ENCODE measurements at regions not wholly inside any gene's neighbourhood (a gene's known extent, or its start where the extent isn't known, plus 50 kb on each side); places are given as distances from the start of the nearest gene placed in this dataset.
"Not testable (repeated sequence)": the region's sequence is repeated elsewhere in the genome, so short reads cannot be mapped to it uniquely, and the experiment has no call there.

DNA sequence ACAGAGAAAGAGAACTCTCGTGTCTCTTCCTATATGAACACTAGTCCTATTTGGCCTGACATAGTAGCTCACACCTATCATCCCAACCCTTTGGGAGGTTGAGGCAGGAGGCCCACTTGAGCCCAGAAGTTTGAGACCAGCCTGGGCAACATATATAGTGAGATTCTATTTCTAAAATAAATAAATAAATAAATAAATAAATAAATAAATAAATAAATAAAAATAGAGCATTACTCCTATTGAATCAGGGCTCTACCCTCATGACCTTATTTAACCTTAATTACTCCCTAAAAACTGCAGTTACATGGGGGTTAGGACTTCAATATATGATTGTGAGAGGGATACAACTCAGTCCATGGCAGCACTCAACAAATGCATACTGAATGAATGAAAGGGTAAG lies 61.2 kb upstream of the GSC start:
- DNase-seq (ENCODE audit: low spot score) = no peak

DNA sequence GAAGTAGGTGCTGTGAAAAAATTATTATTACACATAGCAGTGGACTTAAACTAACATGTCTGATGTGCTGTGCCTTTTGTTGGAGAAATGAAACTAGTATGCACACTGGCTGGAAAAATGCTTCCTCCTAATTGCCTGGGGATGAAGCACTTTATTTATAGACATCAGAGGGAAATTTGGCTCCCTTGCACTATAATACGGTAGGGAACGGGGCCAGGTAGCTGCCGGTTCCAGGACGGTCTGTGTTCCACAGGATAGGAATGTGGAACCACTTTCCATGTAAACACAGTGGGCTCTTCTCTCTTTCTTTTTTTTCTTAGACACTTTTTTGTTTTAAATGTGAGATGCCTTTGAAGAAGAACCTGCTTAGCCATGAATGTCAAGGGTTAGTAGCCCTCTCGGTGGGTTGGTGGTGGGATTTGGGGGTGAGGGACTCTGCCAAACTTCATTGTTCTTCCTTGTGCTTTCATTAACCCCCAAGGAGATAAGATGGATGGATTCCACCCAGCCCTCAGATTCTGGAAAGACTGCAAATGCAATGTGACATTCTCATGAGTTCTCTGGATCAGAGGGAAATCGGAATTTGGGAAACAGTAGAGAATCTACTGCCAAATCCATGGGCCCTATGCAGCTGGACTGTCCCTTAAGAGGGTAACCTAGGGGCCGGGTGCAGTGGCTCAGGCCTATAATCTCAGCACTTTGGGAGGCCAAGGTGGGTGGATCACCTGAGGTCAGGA lies 58.0 kb upstream of the GSC start:
- DNase-seq (ENCODE audit: low spot score) = no peak

DNA sequence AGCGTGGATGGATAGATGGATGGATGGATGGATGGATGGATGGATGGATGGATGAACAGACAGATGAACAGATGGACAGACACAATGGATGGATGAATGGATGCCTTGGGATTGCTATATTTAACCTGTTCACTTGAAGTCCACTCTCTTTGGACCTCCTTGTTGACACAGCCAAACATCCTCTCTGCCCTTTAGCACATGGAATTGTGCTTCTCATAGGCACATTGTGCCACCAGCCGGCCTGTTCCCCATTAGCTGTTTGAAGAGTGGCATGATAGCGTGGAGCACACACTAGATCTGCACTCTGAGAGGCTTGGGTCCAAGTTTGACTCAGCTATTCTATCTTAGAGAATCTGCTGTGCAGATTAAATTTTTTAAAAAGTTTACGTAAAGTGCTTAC lies 56.9 kb upstream of the GSC start:
- no peak for DNase-seq (ENCODE audit: low spot score)

DNA sequence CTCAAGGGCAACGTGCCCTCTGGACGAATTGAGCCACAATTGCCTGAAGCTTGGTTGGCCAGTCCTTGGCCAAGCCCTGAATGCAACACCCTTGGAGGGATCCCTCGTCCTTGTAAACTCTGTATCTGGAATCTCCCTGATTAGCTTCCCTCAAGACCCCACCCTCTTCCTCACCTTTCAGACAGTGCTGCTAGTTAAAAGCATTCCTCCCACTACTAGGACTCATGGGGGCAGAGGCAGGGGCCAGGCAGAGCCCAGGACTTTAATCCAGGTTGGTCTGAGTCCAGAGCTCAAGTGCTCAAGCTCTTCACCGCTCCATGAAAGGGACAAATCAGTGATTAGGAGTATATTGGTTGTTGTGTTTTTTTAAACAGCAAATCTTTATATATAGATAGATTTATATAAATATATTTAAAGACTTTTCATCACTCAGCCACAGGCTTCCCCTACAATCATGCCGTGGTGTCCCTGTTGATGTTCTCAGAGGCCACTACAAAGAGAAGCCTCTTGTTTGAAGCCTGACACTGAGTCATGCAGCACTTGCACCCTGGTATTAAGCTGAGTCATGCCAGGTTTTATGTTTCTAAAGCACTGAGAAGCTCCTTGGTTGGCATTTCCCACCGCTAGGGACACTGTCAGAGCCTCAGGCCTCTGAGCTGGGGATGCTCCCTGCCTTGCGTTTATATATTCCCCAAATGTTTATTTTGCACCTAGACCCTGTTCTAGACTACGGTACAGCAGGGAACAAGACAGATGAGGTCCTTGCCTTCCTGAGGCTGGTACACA lies 53.8 kb upstream of the GSC start:
- no peak for DNase-seq (ENCODE audit: low spot score)

DNA sequence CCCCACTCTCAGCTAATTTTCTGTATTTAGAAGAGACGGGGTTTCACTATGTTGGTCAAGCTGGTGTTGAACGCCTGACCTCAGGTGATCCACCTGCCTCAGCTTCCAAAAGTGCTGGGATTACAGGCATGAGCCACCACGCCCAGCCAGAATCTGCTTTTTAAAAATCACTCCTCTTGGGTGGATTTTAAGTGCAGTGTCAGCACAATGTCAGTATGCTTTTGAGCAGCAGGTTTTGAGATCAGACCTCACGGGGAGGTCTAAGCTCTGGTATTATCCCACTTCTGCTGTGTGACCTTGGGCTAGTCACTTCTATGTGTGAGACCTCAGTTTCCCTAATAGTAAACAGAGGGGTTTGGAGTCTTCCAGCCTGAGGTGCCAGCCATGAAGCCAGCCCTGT lies 51.8 kb upstream of the GSC start:
- DNase-seq (ENCODE audit: low spot score) = no peak

DNA sequence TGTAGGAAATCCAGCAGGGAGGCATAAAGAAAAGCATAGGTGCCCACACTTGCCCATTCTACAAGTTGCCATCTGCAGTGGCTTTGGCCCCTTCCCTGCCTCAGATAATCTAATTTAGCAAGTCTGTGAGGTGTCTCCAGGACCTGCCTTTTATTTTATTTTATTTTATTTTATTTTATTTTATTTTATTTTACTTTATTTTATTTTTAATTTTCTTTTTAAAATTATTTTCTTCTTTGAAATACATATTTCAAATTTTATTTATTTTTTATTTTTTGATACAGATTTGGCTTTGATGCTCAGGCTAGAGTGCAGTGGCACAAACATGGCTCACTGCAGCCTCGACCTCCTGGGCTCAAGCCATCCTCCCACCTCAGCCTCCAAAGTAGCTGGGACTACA lies 51.0 kb upstream of the GSC start:
- not testable (repeated sequence) for DNase-seq (ENCODE audit: low spot score)

All from CD4-positive, alpha-beta T cell treated with Interleukin-2 at 100 ng/mL for 4 hours (primary cell).